NCI-H82 treated with DMSO at 0.1 percent for 48 hours (cell line): ENCODE measurements at regions not wholly inside any gene's neighbourhood (a gene's known extent, or its start where the extent isn't known, plus 50 kb on each side); places are given as distances from the start of the nearest gene placed in this dataset.
"Not testable (repeated sequence)": the region's sequence is repeated elsewhere in the genome, so short reads cannot be mapped to it uniquely, and the experiment has no call there.

Experiments used
- DNase-seq: peaks from one replicate; lab custom pipeline; 2025; ENCODE audit not compliant: unreplicated experiment; lab: John Stamatoyannopoulos, UW

DNA sequence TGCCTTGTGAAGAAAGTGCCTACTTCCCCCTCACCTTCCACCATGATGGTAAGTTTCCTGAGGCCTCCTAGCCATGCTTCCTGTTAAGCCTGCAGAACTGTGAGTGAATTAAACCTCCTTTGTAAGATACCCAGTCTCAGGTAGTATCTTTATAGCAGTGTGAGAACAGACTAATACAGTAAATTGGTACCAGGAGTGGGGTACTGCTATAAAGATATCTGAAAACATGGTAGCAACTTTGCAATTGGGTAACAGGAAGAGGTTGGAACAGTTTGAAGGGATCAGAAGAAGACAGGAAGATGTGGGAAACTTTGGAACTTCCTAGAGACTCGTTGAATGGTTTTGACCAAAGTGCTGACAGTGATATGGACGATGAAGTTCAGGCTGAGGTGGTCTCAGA, 550.3 kb upstream of the ADAMTS5 start:
- DNase-seq, result not testable (repeated sequence)

DNA sequence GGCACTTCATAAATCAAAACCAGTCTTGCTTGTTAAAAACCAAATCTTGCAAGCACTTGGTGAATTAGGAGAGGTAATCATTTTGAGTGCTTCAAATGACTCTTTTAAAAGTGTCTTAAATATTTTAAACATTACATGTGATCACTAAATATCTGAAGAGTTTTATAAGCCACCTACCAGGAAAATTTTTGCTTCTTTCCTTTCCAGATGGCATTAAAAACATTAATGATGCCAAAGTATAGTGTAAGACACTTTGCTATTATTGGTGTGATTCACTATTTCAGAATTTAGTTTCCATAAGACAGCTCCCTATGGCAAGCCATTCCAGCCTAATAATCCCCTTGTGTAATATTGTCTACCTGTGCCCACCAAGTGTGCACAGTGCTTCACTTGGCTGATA, 548.8 kb upstream of the ADAMTS5 start:
- no peak for DNase-seq

DNA sequence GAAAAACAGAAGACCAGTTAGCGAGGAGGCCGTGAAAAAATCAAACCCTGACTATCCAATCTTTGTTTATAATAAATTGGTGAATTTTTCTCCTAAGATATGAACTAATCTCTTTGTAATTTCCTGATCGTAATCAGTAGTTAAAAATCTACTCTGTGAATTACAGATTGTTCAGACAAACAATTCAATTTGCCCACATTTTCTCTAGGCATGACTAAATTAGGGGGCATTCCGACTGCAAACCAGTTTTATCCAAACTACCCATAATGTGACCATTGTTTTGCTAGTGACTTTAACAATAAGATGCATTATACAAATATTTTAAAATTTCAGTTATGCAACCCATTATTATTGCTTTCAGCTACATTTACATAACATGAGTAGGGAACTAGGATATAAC, 546.9 kb upstream of the ADAMTS5 start:
- no peak for DNase-seq

DNA sequence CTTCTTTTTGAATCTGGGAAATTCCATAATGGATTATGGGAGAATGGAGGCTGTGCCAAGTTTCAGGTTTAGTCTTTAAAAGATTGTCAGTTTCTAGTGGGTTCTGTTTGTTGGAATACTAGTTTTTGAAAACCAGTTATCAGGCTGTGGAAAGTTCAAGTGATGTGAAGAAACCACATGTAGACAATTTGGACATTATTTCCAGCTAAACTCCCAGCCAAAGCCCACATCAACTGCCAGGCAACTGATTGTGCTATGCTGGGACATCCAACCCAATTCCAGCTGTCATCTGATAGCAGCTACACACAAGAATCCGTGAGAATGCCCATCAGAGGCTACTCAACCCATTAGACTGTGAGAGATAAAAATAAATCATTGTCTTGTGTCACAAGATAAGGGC, 546.1 kb upstream of the ADAMTS5 start:
- no peak for DNase-seq

DNA sequence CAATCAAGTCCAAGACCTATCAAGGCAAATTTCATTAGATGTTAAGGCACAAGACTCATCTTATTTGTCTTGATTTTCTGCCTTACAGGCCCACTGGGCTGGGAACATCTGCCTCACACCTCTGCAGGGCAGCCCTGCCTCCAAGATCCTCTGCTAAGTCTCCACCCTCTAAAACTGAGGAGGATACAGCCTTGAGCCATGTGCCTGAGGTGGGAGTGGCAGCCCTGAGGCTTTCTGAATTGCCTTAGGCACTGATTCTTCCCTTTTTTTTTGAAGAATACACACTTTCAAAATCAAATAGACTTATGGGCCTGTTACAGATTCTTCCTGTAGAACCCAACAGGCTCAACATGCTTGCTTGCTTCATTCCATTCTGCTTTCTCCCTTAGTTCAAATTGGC, 544.3 kb upstream of the ADAMTS5 start:
- no peak for DNase-seq

DNA sequence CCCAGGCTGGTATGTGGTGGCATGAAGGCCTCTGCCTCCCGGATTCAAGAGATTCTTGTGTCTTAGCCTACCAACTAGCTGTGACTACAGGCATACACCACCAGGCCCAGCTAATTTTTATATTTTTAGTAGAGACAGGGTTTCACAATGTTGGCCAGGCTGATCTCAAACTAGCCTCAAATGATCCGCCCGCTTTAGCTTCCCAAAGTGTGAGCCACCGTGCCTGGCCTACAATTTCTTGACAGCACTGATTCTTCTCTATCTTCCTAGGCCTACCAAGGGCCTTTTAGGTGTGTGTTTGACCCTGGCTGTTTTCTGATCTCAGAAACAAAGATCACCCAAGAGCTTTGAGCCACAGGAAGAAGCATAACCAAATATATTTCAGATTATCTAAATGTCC, 540.8 kb upstream of the ADAMTS5 start:
- no peak for DNase-seq

DNA sequence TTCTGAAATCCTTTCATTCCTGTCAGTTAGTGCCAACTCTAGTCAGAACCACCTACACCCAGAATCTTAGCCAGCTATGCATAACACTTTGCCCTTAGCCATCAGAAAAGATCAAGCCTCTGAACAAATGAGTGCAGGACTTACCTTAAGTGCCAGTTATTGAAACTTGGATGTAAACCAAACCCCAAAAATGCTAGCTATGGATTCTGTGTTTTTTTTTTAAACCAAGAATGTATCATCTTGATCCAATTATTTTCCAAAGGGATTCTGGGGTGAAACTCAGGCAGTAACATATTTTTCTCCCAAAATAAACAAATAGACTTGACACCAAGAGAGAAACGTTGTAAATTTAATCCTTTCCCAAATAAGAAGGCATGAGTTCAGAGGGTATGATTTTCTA, 538.6 kb upstream of the ADAMTS5 start:
- no peak for DNase-seq

DNA sequence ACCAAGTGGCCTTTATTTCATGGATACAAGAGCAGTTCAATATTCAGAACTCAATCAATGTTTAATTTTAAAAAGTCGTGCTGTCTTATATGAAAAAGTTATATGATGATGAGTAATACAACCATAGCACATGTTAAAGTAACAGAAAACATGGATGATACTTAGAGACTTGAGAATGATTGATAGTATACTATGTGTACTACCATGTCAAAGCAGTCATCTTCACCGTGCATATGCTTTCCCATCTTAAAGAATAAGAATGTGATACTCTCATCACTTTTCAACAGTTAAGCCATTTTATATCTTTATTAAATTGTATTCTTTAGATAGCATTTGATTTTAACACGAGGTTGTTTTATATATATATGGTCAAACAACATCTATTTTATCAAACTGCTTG, 535.9 kb upstream of the ADAMTS5 start:
- DNase-seq, result no peak

DNA sequence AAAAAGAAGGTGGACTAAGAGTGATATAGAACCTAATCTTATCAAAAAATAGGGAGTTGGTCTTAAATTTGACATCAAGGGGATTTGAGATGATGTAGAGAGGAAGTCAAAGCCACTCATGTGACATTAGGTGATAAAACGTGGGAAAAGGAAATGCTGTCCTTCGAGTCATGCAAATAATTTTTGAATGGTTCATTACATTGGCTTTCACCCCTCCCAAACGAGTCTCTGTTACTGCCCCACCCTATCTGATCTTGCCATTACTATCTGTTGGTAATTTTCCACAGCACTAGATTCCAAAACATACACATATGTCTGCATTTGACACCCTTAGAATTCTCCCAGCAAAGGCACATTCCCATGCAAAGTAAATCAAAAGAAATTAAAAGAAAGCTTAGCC, 531.1 kb upstream of the ADAMTS5 start:
- DNase-seq, result no peak

DNA sequence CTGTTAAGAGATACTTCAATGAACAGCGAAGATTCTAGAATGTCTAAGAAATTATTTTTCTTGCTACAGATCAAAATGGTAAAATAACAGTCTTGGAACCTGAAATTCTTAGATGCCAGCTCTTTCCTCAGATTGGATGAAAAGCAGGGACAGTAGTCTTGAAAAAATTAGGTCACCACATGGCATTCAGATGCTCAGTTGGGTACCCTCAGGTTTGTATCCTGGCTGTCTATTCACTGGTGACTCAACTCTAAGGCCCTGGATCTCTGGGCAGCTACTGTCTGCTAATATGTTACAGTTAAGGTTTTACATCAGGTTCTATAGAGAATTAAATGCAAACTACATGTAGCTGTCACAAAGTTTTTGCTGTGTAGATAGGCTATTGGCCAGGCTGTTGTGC, 528.9 kb upstream of the ADAMTS5 start:
- no peak for DNase-seq

DNA sequence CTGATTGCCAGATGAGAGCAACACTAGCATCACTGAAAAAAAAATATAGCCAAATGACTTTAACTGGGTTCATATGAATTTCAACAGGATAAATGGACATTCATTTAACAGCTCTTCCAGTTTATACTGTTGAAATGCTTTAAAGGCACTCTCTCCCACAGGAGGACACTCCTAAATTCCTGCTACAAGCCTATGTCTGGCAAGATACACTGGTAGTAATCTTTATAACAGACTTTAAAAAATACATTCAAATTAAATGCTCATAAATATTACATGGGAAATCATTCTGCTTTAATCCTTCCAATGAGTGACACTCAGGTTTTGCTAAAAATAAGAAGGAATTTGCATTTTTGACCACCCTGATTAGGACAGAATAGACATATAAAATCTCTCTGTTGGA, 526.7 kb upstream of the ADAMTS5 start:
- no peak for DNase-seq

DNA sequence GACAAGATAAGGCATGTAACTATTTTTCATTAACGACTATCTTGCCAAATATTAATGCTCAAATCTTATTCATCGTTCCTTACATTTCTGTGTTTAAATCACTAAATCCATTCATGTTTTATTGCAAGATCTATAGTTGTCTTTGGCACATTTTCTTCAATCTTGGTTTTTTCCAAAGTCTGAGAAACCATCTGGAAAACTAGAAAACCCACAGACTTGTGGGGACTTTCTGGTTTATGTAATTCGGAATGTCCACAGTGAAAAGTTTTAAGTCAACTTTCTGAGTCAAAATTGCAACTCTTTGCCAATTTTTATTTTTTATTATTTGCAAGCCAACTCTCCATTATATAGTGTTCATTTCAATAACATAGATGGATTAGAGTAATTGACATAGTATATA, 520.8 kb upstream of the ADAMTS5 start:
- DNase-seq, result no peak

DNA sequence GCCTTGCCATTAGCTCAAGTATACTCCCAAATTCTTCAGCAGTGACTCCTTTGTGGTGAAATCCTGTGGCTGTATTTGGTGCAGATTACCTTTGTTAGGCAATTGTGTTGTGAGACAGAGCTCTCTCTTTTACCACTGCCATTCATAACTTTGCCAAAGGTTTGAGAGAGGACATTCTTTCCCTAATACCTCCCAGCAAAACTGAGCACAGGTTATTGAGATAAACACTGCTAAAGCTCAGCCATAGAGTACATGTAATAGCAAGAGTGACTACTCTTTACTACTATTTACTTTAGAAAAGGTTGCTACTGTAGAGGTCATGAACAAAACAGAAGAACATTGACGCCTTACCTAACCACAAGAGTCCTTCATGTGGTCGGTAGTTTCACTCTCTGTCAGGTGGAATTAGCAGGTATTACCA, 514.0 kb upstream of the ADAMTS5 start:
- no peak for DNase-seq

DNA sequence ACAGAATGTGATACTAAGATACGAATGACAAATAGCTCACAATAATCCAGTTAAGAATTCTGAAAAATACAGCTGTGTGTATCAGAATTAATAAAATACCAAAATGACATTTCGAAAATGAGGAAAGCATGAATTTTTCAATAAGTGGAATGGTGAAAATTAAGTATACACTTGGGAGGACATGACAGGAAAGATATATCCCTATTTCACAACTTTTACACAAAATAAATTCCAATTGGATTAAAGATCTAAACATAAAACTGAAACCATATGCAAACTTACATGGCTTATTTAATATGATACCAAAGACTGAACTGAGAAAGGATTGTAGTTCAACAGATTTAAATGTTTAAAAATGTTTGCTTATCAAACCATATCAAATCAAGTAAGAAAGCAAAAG, 510.4 kb upstream of the ADAMTS5 start:
- no peak for DNase-seq

DNA sequence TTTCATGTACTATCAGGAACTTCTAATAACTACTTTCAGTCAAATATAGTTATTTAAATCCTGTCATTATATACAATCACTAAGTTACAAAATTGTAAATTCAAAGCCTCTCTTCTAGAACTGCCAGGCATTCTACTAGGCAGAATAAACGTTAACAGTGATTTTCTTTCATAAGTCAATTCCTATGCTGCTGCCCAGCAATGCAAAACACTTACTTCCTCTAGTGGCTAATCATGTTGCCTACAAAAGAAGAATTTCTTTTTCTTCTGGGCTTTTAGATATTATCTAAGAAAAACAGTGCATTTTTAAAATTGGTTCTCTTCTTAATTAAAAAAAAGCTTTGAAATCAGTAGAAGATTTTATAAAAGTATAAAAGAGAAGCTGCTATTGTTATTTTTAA, 509.8 kb upstream of the ADAMTS5 start:
- DNase-seq, result no peak

DNA sequence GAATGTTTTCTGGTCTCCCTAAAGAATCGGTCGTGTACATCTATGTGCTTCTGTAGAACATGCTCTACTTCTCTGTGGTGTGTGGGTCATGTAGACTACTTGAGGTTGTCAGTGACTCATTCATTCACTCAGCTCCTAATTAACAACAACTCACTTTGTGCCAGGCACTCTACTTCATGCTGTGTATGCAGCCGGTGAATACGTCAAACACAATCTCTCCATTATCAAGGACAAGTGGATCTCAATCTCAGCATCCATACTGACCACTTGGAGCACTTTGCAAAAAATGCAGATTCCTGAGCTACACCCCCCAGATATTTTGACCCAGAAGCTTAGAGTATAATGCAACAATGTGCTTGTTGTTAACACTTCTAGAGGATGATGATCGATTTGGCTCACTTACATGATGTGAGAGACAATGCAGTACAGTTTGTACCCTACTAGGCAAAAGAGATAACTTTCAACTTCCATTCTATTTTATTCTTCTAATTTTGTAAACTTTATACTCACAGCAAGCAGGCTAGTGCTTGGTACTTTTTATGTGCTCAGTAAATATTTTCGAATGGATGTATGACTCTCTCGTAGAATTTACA, 508.6 kb upstream of the ADAMTS5 start:
- DNase-seq, result no peak

DNA sequence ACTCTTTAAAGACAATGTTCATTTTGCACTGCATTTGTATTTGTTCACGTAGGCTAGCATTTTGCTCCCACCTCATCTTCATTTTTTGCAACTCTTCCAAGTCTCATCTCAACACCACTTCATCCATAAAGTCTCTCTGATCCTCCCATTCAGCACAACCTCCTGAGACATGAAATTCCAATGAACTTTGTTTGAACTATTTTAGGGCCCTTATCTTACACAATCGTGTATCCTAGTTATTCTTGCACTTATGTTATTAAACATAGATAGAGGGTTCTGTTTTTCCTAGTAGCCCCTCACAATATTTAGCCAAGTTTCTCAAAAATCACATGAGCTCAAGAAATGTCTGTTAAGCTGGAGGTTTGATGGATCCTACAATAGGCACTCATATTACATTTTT, 500.5 kb upstream of the ADAMTS5 start:
- no peak for DNase-seq

DNA sequence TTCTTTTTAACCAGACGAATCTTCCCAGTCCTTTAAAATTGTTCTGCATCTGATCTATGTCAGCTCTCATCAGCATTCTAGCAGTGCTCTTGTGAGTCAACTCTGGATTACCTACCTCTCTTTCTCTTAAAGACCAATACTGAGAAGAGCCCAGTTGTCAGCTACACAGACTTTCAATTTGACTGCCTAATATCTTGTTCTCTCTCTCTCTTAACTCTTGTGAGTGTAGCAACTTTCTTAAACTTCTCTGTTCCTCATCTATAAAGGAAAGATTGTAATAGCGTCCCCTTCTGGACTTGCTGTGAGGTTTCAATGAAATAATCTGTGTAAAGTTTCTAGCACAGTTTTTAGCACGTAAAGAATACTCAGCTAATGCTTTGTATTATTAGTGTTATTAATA, 499.3 kb upstream of the ADAMTS5 start:
- no peak for DNase-seq

DNA sequence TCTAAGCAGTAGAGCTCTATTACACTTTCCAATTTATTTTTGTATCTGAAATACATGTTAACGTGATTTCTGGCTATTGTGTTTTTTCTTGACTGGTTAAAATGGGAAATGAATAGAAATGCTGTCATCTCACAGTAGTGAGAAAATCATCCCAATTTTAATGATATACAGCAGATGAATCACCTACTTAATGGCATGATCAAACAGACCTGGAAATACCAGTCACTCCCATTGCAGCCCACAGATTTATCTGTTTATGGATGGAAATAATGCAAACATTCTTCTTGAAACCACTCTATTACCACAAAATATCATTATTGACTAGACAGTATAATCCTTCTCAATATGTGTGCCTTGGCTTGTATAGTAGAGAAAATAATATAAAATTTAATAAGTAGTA, 497.8 kb upstream of the ADAMTS5 start:
- DNase-seq, result no peak

DNA sequence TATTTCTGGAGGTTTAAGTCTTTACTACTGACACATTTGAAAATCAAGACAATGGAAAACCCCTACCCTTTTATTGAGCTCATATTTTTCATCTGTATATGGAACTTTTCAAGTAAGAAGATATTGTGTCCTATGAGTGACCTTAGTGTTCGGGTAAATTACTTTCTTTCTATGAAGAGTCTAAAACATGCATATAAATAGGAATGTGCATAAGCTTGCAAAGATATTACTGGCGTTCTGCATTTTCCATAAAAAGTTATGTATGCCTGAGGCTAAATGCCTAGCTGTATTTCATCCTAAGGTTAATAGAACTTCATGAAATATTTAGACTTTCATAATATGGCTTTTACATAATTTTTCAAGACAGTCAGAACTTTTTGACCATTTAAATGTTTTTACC, 495.8 kb upstream of the ADAMTS5 start:
- DNase-seq, result no peak

DNA sequence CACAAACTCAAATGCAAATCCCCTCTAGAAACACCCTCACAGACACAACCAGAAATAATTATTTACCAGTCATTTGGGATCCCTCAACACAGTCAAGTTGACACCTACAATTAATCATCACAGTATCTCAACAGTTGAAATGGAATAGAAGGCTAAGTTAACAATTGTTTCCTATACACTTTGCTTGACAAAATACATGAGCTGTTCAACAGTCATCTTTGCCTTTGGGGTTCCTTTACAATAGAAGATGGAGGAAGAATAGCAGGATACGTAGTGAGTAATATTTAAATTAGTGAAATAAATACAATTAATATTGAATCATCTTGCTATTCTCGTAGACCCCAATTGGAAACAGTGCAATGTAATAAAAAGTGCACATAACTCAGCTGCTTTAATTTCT, 487.3 kb upstream of the ADAMTS5 start:
- no peak for DNase-seq

DNA sequence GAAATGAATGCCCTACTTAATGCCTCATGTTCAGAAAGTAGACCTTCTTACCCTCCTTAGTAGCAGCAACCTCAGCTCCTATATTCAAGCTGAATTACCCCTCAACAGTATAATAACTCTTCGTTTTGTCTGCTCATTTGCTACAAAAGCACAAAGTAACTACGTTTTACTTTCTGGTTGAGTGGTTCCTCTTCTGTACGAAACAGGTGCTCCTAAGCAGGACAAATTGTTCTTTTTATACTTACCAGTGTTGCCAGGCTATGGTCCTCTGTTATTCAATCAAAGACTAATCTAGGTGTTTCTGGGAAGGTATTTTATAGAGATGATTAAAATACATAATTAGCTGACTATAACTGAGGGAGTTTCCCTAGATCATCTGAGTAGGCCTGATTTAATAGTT, 484.2 kb upstream of the ADAMTS5 start:
- no peak for DNase-seq

DNA sequence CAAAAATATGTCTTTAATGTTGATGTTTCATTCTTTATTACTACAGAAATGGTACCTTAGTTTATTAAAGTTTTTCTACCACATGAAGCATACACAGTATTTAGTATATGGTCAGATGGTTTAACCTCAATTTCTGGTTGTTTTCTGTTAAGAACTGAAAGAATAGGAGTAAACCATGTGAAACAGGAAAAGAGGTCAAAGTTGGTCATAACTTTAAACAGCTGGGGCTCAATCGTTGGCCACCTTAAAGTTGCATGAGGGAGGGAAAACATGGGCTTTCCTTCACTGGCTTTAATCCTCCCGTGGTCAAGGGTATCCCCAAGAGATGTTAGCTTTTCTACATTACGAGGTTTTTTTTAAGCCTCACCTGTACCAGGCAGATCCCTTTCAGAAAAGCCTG, 483.3 kb upstream of the ADAMTS5 start:
- DNase-seq, result no peak

DNA sequence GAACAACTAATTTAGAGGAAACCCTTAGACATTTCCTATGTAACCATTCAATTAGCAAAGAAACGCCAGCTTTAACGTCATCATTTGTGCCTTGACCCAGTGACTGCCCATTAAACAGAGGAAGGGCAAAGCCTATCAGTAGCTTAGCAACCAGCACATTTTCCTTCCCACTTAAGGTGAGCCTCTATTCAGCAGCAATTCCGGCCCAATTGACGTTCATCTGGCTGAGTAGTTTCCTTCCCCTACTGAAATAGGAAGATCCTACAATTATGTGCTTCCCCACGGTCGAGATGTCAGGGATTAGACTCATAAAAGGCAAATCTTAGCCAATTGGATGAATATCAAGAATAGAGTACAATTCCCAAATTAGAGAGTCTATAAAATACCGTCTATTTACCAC, 482.1 kb upstream of the ADAMTS5 start:
- no peak for DNase-seq
